Esophagus squamous epithelium (tissue), 4 donors: ENCODE measurements at regions not wholly inside any gene's neighbourhood (a gene's known extent, or its start where the extent isn't known, plus 50 kb on each side); places are given as distances from the start of the nearest gene placed in this dataset.

Source experiments
- CTCF ChIP-seq, 6 experiments: fragments of 450-650 bp in 4 of 6; fragments of 200-600 bp in 2 of 6; sonication (generic) in 2 of 6; IDR thresholded peaks; one replicate each; pipeline ENCODE4 v1.5.1; 2016 to 2019; ENCODE audit warnings: antibody characterized with exemption in 6 of 6, mild to moderate bottlenecking in 4 of 6, moderate library complexity in 4 of 6
- POLR2A ChIP-seq, 4 donors: fragments of 450-650 bp; IDR thresholded peaks; one replicate each; pipeline ENCODE4 v1.6.1; 2017; ENCODE audit warnings: antibody characterized with exemption in 4 of 4, mild to moderate bottlenecking in 4 of 4, moderate library complexity in 3 of 4

GRCh38 chr7:1336509-1336908 lies 103.8 kb downstream of the UNCX start:
- TF ChIP-seq CTCF (IDR thresholded peaks at IDR 0.05) (no peak), POLR2A (IDR thresholded peaks at IDR 0.05) (no peak)
